Femur (tissue), 1 donor: ENCODE measurements at regions not wholly inside any gene's neighbourhood (a gene's known extent, or its start where the extent isn't known, plus 50 kb on each side); places are given as distances from the start of the nearest gene placed in this dataset.
"Not testable (repeated sequence)": the region's sequence is repeated elsewhere in the genome, so short reads cannot be mapped to it uniquely, and the experiment has no call there.

Experiments used
- DNase-seq: peaks from one replicate; pipeline ENCODE4 v3.0.0-alpha.2; 2017

DNA sequence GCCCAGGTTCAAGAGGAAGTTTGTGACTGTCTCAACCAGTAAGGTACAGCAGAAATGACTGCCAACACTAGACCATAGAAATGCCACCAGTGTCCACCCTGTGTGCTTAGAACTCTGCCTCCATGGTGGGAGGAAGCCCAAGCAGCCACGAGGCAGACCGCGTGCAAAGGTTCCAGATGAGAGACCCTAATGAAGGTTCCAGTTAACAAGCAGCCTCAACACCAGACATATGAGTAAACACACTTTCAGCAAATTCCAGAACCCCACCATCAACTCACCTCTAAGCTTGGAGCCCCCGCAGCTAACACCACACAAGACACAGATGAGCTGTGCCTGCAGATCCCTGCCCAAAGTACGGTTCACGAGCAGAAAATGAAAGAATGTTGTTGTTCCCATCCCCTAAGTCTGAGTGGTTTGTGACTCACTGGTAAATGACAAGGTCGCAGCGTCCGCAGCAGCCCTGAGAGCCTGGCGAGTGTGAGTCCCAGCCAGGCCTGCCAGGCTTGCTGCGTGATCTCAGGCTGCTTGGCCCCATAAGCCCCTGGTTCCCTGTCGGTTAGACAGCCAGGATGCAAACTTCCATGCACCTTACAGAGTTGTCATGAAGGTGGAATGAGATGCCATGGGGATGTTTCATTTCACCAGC lies 193.7 kb downstream of the C16orf95 start:
- no peak for DNase-seq

DNA sequence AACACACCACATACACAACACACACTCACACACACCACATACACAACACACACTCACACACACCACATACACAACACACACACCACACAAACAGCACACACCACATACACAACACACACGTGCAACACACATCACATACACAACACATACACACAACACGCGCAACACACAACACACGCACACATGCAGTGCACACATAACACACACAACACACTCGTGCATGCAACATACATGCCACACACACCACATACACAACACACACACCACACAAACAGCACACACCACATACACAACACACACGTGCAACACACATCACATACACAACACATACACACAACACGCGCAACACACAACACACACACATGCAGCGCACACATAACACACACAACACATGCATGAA lies 192.8 kb downstream of the C16orf95 start:
- not testable (repeated sequence) for DNase-seq

DNA sequence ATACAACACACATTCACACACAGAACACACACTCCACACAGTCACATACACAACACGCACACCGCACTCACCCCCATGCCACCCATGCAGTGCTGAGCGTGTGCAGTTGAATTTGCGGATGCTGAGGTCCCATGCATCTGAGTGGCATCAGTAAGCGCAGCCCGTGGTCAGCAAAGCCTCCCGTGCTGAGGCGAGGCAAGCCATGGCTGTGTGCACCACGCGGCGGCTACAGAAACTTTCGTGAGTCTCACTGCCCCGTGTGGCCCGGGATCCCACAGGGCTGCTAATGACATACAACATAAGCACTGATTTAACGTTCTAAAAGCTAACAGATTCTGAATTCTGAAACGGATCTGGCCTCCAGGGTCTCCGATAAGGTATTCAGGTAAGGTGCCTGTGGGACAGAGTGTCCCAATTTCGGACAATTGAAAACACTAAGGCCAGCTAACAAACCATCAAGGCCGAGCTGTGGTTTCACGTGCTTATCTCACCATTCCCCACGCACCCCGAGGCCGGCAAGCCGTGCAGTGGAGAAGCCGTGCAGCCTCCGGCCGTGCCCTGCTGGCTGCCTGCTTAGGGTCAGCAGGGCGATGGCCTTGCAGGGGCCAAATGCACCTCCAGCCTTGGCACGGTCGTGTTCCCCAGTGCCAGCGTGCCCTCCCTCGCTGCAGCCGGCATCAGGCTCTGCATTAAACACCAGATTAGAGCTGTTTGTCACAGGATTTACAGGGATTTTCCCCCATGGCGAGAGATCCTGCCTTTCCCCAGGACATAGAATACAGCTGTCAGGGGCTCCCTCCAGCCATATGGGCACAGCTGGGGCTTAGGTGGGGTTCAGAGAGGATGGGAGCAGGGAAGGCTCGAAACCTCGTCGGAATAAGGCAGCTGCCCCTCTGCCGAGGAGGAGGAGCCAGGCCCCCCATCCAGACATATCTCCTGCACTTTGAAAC lies 191.7 kb downstream of the C16orf95 start:
- DNase-seq = no peak

DNA sequence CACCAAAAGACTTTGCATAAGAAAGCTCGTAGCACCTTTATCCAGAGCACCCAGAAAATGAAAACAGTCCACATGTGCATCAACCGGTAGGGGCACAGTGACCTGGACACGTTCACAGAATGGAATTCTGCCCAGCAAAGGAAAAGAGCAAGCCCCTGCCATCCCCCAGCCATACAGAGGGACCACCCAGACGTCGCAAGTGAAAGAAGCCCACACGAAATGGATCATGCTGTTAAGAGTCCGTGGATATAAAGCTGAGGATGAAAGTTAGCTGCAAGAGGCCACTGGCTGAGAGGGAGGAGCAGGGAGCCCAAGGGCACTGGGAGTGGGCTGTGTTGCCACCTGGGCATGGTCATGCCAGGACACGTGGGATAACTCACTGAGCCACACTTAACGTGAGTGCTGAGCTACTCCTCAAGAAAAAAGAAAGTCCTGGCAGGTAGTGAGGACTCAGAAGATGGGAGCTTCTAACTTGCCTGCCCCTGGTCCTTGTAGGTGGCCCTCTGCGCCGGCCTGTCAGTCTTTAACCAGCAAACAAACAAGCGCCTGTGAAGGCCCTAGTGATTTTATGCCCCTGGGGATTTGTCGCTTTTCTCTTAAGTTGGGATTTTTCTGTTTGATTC lies 190.7 kb downstream of the C16orf95 start:
- no peak for DNase-seq

DNA sequence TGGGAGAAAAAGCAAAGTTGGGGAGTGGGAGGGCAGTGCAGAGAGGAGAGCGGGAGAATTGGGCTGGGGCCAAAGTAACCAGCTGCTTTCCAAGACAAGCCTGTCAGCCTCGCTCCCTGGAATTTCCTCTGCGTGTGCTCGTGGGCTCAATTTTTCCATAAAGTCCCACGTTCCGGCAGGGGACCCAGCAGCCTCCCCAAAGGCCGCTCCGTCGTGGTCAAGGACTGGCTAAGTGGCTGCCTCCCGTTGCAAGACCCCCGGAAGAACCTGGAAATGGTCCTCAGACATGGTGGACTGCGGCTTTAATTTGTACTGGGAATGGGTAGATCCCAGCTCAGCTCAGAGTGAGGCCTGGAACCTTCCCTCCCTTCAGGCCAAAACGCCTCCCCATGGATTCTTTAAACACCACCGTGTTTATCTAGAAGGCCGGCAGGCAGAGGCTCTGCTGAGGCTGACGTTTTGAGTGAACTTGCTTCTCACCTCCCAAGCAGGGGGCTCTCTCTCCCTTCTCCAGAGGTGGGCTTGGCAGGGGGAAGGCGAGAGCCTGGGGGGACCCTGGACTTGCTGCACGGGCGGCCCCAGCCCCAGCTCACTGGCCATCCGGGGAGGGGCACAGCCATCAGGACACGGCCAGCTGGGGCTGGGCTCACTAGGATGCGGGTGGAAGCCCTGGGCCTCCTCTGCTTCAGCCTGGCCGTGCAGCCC lies 190.0 kb downstream of the C16orf95 start:
- DNase-seq = peak; percentile 79

DNA sequence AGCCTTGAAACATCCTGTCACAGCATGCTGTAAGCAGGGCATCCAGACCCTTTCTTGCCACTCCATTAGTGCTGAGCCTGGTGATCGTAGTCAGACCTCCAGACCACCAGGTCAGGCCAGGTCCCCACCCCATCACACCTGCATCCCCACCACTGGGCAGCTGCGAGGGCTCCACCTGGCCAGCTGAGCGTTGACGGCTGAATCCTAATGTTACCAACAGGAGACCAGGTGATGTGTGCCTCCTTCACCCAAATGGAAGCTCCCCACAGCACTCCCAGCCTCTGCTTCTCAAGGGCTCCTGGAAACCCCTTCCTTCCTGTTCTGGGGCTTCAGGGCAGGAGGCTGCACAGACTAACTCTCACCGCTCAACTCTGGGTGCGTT lies 189.4 kb downstream of the C16orf95 start:
- DNase-seq = no peak

DNA sequence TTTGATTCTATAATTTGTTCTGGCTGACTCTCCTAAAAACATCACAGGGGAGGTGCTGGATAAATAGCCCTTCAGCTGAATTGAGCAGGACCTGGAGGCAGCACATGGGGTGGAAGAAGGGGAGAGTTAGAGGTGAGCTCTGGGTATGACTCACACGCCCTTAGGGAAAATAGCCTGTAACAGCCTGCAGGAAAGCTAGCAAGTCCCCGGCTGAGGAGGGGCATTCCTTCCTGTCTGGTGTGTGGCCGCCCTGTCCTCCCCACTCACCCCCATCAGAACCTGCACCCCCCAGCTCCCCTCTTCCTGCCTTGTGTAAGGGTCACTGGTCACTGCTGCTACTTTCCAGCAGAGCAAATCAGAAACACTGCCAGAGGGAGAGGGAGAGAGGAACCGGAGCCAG lies 187.4 kb downstream of the C16orf95 start:
- no peak for DNase-seq

DNA sequence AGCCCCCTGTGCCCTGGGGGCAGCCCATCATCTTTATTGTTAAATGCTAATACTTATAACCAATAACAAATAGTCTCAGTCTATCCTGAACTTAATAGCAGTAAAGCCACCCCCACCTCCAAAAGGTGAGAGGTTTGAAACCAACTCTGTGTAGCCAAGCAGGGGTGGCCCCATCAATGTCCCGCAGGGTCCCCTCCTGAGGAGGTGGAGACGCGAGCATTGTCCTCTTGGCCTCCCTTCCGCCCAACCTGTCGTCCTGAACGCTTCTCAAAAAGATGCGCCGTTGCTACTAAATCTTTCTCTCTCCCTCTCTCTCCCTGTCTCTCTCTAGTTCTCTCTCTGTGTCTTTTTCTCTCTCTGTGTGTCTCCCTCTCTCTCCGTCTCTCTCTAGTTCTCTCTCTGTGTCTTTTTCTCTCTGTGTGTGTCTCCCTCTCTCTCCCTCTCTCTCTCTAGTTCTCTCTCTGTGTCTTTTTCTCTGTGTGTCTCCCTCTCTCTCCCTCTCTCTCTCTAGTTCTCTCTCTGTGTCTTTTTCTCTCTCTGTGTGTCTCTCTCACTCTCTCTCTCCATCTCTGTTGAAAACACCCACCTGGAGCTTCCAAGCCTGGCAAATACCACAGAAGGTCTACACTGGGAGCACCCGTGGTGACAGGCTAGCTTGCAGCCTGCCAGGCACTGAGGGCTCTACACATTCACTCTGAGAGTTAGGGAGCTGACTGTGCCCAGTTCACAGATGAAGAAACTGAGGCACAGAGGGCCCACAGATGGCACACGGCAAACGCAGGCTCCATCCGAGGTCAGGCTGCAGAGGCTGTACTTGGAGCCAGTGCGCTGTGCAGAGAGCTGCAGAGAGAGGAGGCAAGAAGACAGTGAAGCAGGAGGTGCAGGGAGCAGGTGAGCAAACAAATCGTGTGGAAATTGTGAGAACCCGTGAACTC lies 185.9 kb downstream of the C16orf95 start:
- DNase-seq = no peak

DNA sequence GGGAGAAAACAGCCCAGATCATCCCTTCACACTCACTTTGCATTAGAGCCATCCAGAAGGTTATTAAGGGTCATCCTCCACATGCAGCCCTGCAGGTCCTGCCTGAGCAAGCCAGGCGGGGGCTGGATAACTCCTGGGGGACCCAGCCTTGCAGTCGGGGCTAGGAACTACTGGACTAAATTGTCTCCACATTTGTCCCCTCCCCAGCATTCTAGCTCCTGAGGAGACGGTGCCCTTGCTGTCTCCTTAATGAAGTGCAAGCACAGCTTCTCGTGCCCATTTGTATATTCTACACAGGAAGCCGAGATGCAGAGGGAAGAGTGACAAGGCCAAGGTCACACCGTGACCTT lies 185.2 kb downstream of the C16orf95 start:
- DNase-seq = no peak

DNA sequence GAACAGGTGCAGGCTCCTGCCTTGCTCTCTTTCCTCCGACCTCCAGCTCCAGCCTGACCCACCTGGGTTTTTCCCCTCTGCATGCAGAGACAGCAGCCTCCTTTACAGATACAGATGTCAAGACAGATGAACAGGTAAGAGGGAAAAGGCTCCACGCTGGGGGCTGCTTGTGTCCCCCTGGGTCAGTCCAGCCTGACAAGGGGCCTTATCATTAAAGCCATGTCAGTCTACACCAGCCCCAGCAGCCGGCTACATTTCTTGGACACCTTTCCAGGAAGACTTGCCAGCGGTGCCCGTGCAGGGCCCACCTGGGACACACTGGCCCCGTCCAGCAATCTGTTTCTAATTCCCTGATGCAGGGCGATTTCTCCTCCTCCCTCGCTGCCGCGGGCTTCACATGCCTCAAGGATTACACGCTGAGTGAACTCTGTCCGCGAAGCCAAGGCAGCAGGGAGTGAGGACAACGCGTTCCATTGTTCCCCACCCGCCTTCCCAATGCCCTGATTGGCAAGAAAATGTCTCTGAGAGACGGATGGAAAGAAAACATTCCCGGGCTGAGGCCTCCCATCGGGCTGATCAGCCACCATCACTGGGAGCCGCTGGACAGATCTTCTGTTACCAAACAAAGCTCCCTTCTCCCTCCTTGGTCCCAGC lies 184.7 kb downstream of the C16orf95 start:
- DNase-seq = peak; percentile 69

DNA sequence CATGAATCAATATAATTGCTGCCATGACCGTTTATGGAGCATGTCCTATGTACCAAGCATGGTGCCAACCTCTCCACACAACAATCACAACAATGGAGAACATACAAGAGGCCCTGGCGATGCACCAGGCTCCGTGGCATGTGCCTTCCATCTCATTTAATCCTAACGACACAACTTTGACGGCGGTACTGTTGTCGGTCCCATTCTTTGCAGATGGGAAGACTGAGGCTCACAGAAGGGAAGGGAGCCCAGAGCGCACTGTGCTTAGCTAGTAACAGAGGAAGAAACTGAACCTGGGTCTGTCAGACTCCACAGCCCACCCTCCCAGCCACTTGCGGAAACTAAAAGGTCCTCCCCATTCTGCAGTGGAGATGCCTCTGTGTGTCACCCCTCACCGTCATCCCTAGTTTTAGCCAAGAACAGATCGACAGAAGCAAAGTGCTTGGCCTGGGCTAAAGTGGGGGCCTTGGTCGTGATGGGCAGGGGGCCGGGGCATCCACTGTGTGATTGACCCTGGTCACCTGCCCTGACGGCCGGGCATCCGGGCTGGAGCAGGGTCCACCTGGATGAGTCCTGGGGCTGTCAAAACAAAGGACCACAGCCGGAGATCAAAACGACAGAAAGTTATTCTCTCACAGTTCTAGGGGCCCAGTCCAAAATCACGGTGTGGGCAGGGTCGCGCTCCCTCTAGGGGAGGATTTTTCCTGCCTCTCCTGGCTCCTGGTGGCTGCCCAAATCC lies 183.9 kb downstream of the C16orf95 start:
- DNase-seq = no peak

DNA sequence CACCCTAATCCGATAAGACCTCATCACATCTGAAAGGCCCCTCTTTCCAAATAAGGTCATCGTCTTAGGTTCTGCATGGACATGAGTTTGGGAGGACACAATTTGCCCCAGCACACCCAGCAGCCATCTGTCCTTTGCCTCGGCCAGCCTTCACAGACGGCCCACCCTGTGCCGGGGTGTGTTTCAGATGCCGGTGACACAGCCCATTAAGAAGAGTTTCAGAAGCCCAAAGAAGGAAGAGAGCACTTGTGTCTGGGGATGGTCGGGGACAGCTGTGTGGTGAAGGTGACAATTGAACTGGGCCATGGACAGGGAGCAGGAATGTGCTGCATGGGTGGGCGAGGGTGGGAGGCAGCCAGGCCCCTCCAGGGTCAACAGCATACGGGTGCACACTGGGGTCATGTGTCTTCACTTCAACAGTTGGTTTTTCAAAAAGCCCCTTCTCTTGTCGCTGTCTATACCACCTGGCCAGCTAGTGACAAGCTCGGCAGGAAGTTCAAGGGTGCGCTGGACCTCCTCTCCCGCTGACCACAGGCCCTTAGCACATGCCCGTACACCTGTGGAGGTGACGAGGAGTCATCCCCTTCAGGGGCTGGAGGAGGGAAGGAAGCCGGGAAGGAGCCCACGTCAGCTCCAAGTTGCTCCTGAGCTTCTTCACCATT lies 183.1 kb downstream of the C16orf95 start:
- DNase-seq = no peak

DNA sequence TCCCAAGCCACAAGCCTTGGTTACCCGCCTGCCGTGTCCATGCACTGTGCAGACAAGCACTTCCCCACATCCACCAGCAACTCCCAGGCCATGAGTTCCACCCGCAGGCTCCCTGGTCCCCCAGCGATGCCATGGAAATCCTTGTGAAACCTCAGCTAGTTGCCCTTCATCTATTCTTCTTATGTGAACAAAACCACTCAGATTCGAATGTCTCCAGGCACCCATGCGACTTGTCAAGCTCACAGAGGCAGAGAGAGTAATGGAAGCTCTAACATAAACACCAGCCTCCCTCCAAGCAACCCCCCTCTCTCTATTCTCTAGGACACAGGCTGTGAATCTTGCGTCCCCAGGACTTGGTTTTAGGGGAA lies 182.6 kb downstream of the C16orf95 start:
- no peak for DNase-seq

DNA sequence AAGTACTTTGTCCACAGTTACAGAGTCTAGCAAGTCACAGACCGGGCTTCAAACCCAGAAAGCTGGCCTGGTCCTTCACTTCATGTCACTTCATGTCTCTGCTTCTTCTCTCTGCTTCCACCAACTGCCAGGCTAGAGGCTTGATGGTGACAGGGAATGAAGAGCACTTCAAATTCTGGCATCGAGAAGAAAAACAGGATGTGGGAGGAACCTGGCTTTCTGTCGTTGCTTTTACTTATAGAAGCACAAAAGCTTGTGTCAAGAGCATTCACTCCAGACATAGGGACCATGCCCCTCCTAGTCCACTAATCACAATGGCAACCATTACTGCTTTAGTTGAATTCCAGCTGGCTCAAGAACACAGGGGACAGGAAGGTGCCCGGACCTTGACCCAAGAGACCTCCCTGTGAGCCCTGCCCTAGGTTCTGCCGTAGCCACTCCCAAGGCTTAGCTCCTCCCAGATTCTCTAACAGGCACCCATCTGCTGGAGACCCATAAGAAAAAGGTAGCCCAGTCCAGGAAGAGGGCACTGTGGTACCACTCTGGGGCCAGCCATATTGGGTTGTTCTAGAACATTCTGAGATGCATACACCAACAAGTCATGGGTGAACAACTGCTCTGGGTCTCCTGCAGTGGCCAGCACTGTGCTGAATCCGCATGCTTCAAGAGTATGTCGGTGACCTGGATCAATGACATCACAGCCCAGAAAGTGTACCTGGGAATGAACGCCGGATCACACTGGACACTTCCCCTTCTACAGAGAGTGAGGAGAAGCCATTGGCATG lies 181.8 kb downstream of the C16orf95 start:
- DNase-seq = no peak

DNA sequence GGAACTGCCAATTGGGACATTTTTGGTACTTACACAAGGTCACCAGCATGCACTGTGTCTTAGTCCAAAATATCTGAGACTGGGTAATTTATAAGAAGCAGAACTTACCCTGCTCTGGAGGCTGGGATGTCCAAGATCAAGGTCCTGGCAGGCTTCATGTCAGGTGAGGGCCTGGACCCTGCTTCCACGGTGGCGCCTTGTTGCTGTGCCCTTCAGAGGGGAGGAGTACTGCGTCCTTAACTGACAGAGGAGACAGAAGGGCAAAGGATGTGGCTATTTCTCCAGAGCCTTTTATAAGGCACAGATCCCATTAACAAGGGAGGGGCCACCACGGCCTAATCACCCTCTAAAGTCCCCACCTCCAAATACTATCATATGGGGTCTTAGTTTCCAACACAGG lies 178.9 kb downstream of the C16orf95 start:
- no peak for DNase-seq

DNA sequence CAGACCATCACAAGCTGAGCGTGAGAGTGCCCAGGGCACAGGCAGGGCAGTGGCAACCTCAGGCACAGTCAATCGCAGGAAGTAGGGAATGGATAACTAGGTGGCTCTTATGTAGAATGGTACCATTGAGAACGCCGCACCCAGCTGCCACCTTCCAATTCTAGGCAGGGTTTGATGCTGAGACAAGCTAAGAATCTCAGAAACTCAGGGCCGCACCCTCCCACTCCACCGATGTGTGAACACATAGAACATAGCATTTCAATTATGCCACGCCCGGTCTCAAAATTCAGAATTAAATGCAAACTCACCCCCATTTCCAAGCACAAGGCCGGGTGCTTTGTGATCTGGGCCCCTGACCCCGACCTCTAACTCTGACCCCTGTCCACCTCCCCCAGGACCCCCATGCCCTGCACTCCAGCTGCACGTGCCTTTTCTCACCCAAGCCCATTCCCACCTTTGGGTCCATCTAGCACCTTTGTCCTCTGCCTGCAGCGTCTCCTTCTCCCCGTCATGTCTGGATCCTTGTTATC lies 178.4 kb downstream of the C16orf95 start:
- DNase-seq = no peak

DNA sequence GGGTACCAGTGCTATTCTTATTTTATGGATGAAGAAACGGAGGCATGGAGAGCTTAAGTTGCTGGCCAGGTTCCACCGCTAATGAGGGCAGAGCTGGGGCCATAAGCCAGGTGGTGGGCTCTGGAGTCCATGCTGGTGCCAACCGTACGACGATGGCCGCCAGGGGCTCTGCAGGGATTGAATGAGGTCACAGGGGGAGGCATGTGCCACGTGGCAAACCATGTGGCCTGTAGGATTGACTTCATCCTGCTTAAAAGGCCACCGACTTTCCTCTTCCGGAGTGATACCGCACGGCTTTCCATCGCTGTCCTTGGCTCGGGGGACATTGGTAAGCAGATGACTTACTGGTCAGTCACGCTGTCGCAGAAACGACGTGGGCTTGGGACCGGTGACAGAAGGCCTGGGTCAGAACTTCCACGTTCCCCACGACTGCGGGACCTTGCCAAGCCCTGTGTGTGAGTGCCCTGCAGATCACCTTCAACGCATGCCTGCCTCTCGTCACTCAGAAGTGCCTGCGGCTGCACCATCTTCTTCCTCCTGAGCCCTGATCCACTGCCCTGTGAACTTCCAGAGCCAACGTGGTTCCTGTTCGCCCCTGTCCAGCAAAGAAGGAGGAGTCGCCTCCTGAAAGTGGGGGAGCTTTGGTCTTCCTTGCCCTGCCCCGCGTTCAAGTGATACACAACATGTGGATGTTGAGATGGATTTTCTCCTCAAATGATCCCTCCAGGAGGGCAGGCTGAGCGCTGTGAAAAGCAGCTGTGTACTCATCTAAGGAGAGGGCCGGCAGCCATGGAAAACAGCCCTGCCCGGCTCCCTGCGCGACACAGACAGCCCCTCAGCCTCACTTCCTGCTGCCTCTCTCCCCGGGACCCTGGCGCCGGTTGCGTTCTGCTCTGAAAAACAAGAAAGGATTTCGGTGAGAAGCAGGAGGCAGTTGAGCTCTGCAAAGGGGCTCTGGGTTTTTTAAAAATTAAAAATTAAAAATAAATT lies 176.7 kb downstream of the C16orf95 start:
- peak; percentile 54 for DNase-seq

DNA sequence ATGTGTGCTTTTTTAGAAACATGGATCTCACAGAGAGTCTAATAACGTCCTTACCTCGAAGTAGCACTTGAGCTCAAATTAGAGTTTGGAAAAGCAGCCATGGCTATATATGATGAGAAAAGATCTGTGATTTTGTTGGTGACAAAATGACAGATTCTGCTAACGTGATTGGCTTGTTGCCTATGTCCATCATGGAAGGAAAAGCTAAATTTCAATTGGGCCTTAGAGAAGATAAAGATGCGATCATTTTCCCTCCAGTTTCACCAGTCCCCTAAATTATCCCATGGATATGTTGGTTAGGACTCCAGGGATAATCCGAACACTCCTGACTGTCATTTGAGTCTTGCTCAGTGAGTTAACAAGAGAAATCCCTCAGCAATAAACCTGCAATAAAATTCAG lies 175.8 kb downstream of the C16orf95 start:
- no peak for DNase-seq
